Activated CD8-positive, alpha-beta memory T cell treated with anti-CD3 and anti-CD28 coated beads, Interleukin-2, amount 10 ng/mL, durations not matched to agents 7 days and 5 days (primary cell): ENCODE measurements at regions not wholly inside any gene's neighbourhood (a gene's known extent, or its start where the extent isn't known, plus 50 kb on each side); places are given as distances from the start of the nearest gene placed in this dataset.

Experiments used
- ATAC-seq: fragments of 150-1000 bp; cut with Tn5 transposase; one replicate; pipeline ENCODE4 v1.10.0; 2021; ENCODE audit warnings: moderate library complexity
- CTCF ChIA-PET: fragments of 350-600 bp; sonication (Branson Sonifier 250); formaldehyde crosslinking; loops from one replicate; lab custom pipeline; 2021; ENCODE audit warnings: antibody characterized with exemption; lab: Charles Lee
- DNase-seq: peaks from one replicate; pipeline ENCODE4 v3.0.0-alpha.2; 2020
- H3K27ac Mint-ChIP-seq: one replicate; pipeline ENCODE4 v1.8.0; 2021; ENCODE audit warnings: mild to moderate bottlenecking, mixed read lengths
- H3K27me3 Mint-ChIP-seq: one replicate; pipeline ENCODE4 v1.8.0; 2021; ENCODE audit warnings: mixed read lengths
- H3K36me3 Mint-ChIP-seq: one replicate; pipeline ENCODE4 v1.8.0; 2021; ENCODE audit warnings: mild to moderate bottlenecking, mixed read lengths
- H3K4me1 Mint-ChIP-seq: one replicate; pipeline ENCODE4 v1.8.0; 2021; ENCODE audit warnings: mixed read lengths
- H3K4me3 Mint-ChIP-seq: one replicate; pipeline ENCODE4 v1.8.0; 2021; ENCODE audit warnings: mild to moderate bottlenecking, moderate library complexity, mixed read lengths
- H3K9me3 Mint-ChIP-seq: one replicate; pipeline ENCODE4 v1.8.0; 2022; ENCODE audit warnings: low read depth, mixed read lengths

GRCh38 chr9:126113756-126114408 is 212.7 kb upstream of the MVB12B start:
- no peaks in the 10 kb centered on the region for H3K36me3 Mint-ChIP-seq
- no peak overlapping the region for H3K27ac Mint-ChIP-seq
- peaks cover 13% of the 10 kb centered on the region for H3K27me3 Mint-ChIP-seq
- ATAC-seq: no peak
- no peak overlapping the region for H3K4me3 Mint-ChIP-seq
- H3K4me1 Mint-ChIP-seq: no peaks in the 10 kb centered on the region
- H3K9me3 Mint-ChIP-seq: no peaks in the 10 kb centered on the region
- CTCF ChIA-PET: no interaction called here
- DNase-seq: no peak

GRCh38 chr9:126114409-126114760 is 212.2 kb upstream of the MVB12B start:
- DNase-seq: peak; percentile 29
- Mint-ChIP-seq H3K36me3 (no peaks in the 10 kb centered on the region), H3K27ac (no peak overlapping the region), H3K4me1 (no peaks in the 10 kb centered on the region), H3K9me3 (no peaks in the 10 kb centered on the region), H3K27me3 (peaks cover 12% of the 10 kb centered on the region), H3K4me3 (no peak overlapping the region)
- no peak for ATAC-seq
- CTCF ChIA-PET: no interaction called here

GRCh38 chr9:126114850-126115460 is 211.7 kb upstream of the MVB12B start:
- H3K9me3 Mint-ChIP-seq: no peaks in the 10 kb centered on the region
- CTCF ChIA-PET: no interaction called here
- no peaks in the 10 kb centered on the region for H3K36me3 Mint-ChIP-seq
- ATAC-seq (no peak), DNase-seq (peak; percentile 14)
- H3K27me3 Mint-ChIP-seq: peaks cover 12% of the 10 kb centered on the region
- no peaks in the 10 kb centered on the region for H3K4me1 Mint-ChIP-seq
- no peak overlapping the region for H3K27ac Mint-ChIP-seq
- H3K4me3 Mint-ChIP-seq: no peak overlapping the region

GRCh38 chr9:126116351-126117157 is 210.1 kb upstream of the MVB12B start:
- H3K27ac Mint-ChIP-seq: no peak overlapping the region
- CTCF ChIA-PET: no interaction called here
- H3K4me1 Mint-ChIP-seq: no peaks in the 10 kb centered on the region
- H3K27me3 Mint-ChIP-seq: peaks cover 19% of the 10 kb centered on the region
- H3K4me3 Mint-ChIP-seq: no peak overlapping the region
- no peak for ATAC-seq
- no peaks in the 10 kb centered on the region for H3K9me3 Mint-ChIP-seq
- DNase-seq: peak; percentile 38
- H3K36me3 Mint-ChIP-seq: no peaks in the 10 kb centered on the region

- CTCF ChIA-PET: no interaction called here
- Mint-ChIP-seq H3K4me1 (no peaks in the 10 kb centered on the region), H3K9me3 (no peaks in the 10 kb centered on the region), H3K27ac (no peak overlapping the region), H3K36me3 (no peaks in the 10 kb centered on the region), H3K4me3 (no peak overlapping the region), H3K27me3 (peaks cover 19% of the 10 kb centered on the region)
- no peak for ATAC-seq
- no peak for DNase-seq
Observed at GRCh38 chr9:126117158-126117425, 209.5 kb upstream of the MVB12B start.

GRCh38 chr9:126117631-126118030 is 209.0 kb upstream of the MVB12B start:
- no peaks in the 10 kb centered on the region for H3K9me3 Mint-ChIP-seq
- peak; percentile 21 for DNase-seq
- ATAC-seq: no peak
- H3K27me3 Mint-ChIP-seq: peaks cover 18% of the 10 kb centered on the region
- H3K4me3 Mint-ChIP-seq: no peak overlapping the region
- no peaks in the 10 kb centered on the region for H3K4me1 Mint-ChIP-seq
- no peaks in the 10 kb centered on the region for H3K36me3 Mint-ChIP-seq
- H3K27ac Mint-ChIP-seq: no peak overlapping the region
- CTCF ChIA-PET: no interaction called here

GRCh38 chr9:126119731-126120130 is 206.9 kb upstream of the MVB12B start:
- CTCF ChIA-PET: no interaction called here
- H3K4me3 Mint-ChIP-seq: no peak overlapping the region
- H3K4me1 Mint-ChIP-seq: no peaks in the 10 kb centered on the region
- no peaks in the 10 kb centered on the region for H3K36me3 Mint-ChIP-seq
- DNase-seq: peak; percentile 9
- ATAC-seq: no peak
- H3K27me3 Mint-ChIP-seq: peaks cover 18% of the 10 kb centered on the region
- H3K9me3 Mint-ChIP-seq: no peaks in the 10 kb centered on the region
- no peak overlapping the region for H3K27ac Mint-ChIP-seq

GRCh38 chr9:126122901-126123616 is 203.6 kb upstream of the MVB12B start:
- DNase-seq: peak; percentile 23
- no peaks in the 10 kb centered on the region for H3K9me3 Mint-ChIP-seq

GRCh38 chr9:126123927-126124326 is 202.7 kb upstream of the MVB12B start:
- Mint-ChIP-seq H3K36me3 (no peaks in the 10 kb centered on the region), H3K27ac (no peak overlapping the region), H3K9me3 (no peaks in the 10 kb centered on the region), H3K4me1 (no peaks in the 10 kb centered on the region), H3K4me3 (no peak overlapping the region), H3K27me3 (peaks cover 17% of the 10 kb centered on the region)
- DNase-seq (no peak), ATAC-seq (no peak)
- CTCF ChIA-PET: no interaction called here

More at GRCh38 chr9:126122901-126123616, 203.6 kb upstream of the MVB12B start:
- H3K27me3 Mint-ChIP-seq: peaks cover 14% of the 10 kb centered on the region
- no peak overlapping the region for H3K4me3 Mint-ChIP-seq
- CTCF ChIA-PET: interaction anchor here (1.1 kb wide), 1 partner anchor 276 kb away, joined by 3 read pairs; no protein-coding TSS in a partner anchor
- no peaks in the 10 kb centered on the region for H3K36me3 Mint-ChIP-seq
- no peak overlapping the region for H3K27ac Mint-ChIP-seq
- H3K4me1 Mint-ChIP-seq: no peaks in the 10 kb centered on the region
- ATAC-seq: no peak

- DNase-seq (no peak), ATAC-seq (no peak)
- no peak overlapping the region for H3K4me3 Mint-ChIP-seq
- no peaks in the 10 kb centered on the region for H3K4me1 Mint-ChIP-seq
- peaks cover 15% of the 10 kb centered on the region for H3K27me3 Mint-ChIP-seq
- H3K36me3 Mint-ChIP-seq: no peaks in the 10 kb centered on the region
- no peaks in the 10 kb centered on the region for H3K9me3 Mint-ChIP-seq
- H3K27ac Mint-ChIP-seq: no peak overlapping the region
- CTCF ChIA-PET: no interaction called here
Observed at GRCh38 chr9:126125177-126125576, 201.5 kb upstream of the MVB12B start.

- H3K4me3 Mint-ChIP-seq: no peak overlapping the region
- peaks cover 11% of the 10 kb centered on the region for H3K27me3 Mint-ChIP-seq
- CTCF ChIA-PET: no interaction called here
- no peaks in the 10 kb centered on the region for H3K36me3 Mint-ChIP-seq
- no peak overlapping the region for H3K27ac Mint-ChIP-seq
- no peaks in the 10 kb centered on the region for H3K4me1 Mint-ChIP-seq
- DNase-seq: no peak
- H3K9me3 Mint-ChIP-seq: no peaks in the 10 kb centered on the region
- ATAC-seq: no peak
Observed at GRCh38 chr9:126125577-126125976, 201.1 kb upstream of the MVB12B start.

- H3K27ac Mint-ChIP-seq: no peak overlapping the region
- ATAC-seq: no peak
- no peak overlapping the region for H3K4me3 Mint-ChIP-seq
- CTCF ChIA-PET: no interaction called here
- peak; percentile 22 for DNase-seq
- H3K9me3 Mint-ChIP-seq: no peaks in the 10 kb centered on the region
- no peaks in the 10 kb centered on the region for H3K4me1 Mint-ChIP-seq
- peaks cover 10% of the 10 kb centered on the region for H3K27me3 Mint-ChIP-seq
- no peaks in the 10 kb centered on the region for H3K36me3 Mint-ChIP-seq
Observed at GRCh38 chr9:126125992-126126409, 200.6 kb upstream of the MVB12B start.

- Mint-ChIP-seq H3K4me3 (no peak overlapping the region), H3K27ac (no peak overlapping the region), H3K9me3 (no peaks in the 10 kb centered on the region), H3K27me3 (peaks cover 10% of the 10 kb centered on the region), H3K36me3 (no peaks in the 10 kb centered on the region), H3K4me1 (no peaks in the 10 kb centered on the region)
- CTCF ChIA-PET: no interaction called here
- DNase-seq: peak; percentile 5
- no peak for ATAC-seq
Observed at GRCh38 chr9:126126807-126127206, 199.8 kb upstream of the MVB12B start.
